GDM1 (cell line): ENCODE measurements at regions not wholly inside any gene's neighbourhood (a gene's known extent, or its start where the extent isn't known, plus 50 kb on each side); places are given as distances from the start of the nearest gene placed in this dataset.

Experiments
- DNase-seq: peaks from one replicate; lab custom pipeline; 2025; lab: John Stamatoyannopoulos, UW

GRCh38 chr22:27541836-27542235 lies 259.7 kb downstream of the MN1 start:
- DNase-seq = no peak

GRCh38 chr22:27542602-27543001 lies 259.0 kb downstream of the MN1 start:
- no peak for DNase-seq

- DNase-seq = no peak
Observed at GRCh38 chr22:27543460-27543859, 258.1 kb downstream of the MN1 start.

GRCh38 chr22:27545085-27545484 lies 256.5 kb downstream of the MN1 start:
- DNase-seq = no peak

GRCh38 chr22:27546157-27546935 lies 255.2 kb downstream of the MN1 start:
- DNase-seq = no peak

- no peak for DNase-seq
Observed at GRCh38 chr22:27551402-27551801, 250.2 kb downstream of the MN1 start.

- no peak for DNase-seq
Observed at GRCh38 chr22:27552176-27552575, 249.4 kb downstream of the MN1 start.

GRCh38 chr22:27552863-27553262 lies 248.7 kb downstream of the MN1 start:
- no peak for DNase-seq

GRCh38 chr22:27554106-27554811 lies 247.3 kb downstream of the MN1 start:
- DNase-seq = no peak

- DNase-seq = no peak
Observed at GRCh38 chr22:27554841-27555456, 246.6 kb downstream of the MN1 start.

- no peak for DNase-seq
Observed at GRCh38 chr22:27556371-27556770, 245.2 kb downstream of the MN1 start.

GRCh38 chr22:27557286-27558008 lies 244.1 kb downstream of the MN1 start:
- no peak for DNase-seq

- no peak for DNase-seq
Observed at GRCh38 chr22:27558658-27559371, 242.7 kb downstream of the MN1 start.

- DNase-seq = no peak
Observed at GRCh38 chr22:27560781-27561180, 240.8 kb downstream of the MN1 start.

- DNase-seq = no peak
Observed at GRCh38 chr22:27561286-27561904, 240.2 kb downstream of the MN1 start.

- no peak for DNase-seq
Observed at GRCh38 chr22:27564806-27565205, 236.8 kb downstream of the MN1 start.

- DNase-seq = no peak
Observed at GRCh38 chr22:27566602-27567001, 235.0 kb downstream of the MN1 start.

- DNase-seq = no peak
Observed at GRCh38 chr22:27568265-27568664, 233.3 kb downstream of the MN1 start.

GRCh38 chr22:27571463-27572277 lies 229.9 kb downstream of the MN1 start:
- DNase-seq = no peak

- DNase-seq = no peak
Observed at GRCh38 chr22:27572278-27572666, 229.3 kb downstream of the MN1 start.
